K562 (cell line): ENCODE measurements at regions not wholly inside any gene's neighbourhood (a gene's known extent, or its start where the extent isn't known, plus 50 kb on each side); places are given as distances from the start of the nearest gene placed in this dataset.

Experiments used
- ATAC-seq: fragments of 200-7000 bp; cut with Tn5 transposase; 3 replicates; pipeline ENCODE4 v1.9.1; 2020; ENCODE audit warnings: moderate library complexity
- BruUV-seq: library from RNA; stranded (reverse); fragments of 400-500 nt; replicated peaks from 2 replicates; lab custom pipeline; 2021; lab: Mats Ljungman, UMichigan
- CTCF ChIA-PET: fragments of 300-600 bp; formaldehyde crosslinking; extraction: SDS; loops from one replicate; lab custom pipeline; 2021; ENCODE audit warnings: low intra/inter-chr PET ratio; lab: Yijun Ruan, JAX
- POLR2A ChIA-PET: fragments of 300-600, 350-650 bp; sonication (Branson Sonifier 250); formaldehyde crosslinking; extraction: SDS; loops from one replicate; lab custom pipeline; 2021; ENCODE audit warnings: antibody characterized with exemption, inconsistent platforms; lab: Yijun Ruan, JAX
- DNase-seq, 4 experiments: peaks; one replicate each; pipeline versions ENCODE4 v3.0.0 to v3.0.0-alpha.2; 2011 to 2018; ENCODE audit warnings: low spot score in 3 of 4, mixed read lengths in 3 of 4; ENCODE audit errors: extremely low read depth in 1 of 4
- FAIRE-seq: peaks from 2 replicates; lab custom pipeline; 2011; peaks lifted over from hg19 to GRCh38; lab: Jason Lieb, UNC
- H2AFZ ChIP-seq: 2 replicates; pipeline ENCODE4 v1.6.0; 2011; ENCODE audit warnings: low read depth, low read length, control low read depth, inconsistent platforms
- H3K27ac ChIP-seq: fragments of 200-600 bp; 3 replicates; pipeline ENCODE4 v1.8.0; 2011; ENCODE audit warnings: low read depth, mild to moderate bottlenecking, control low read depth, inconsistent platforms, low read length, moderate library complexity, mixed read lengths; ENCODE audit errors: extremely low read depth
- H3K27me3 ChIP-seq, 2 experiments: fragments of 300-600 bp in 1 of 2; 2 replicates in 1 of 2; 3 replicates in 1 of 2; pipeline versions ENCODE4 v1.6.0 to v1.8.0; 2011; ENCODE audit warnings: inconsistent platforms in 2 of 2, low read length in 2 of 2, mild to moderate bottlenecking in 1 of 2, mixed read lengths in 1 of 2, moderate library complexity in 1 of 2; ENCODE audit not compliant: control insufficient read depth in 2 of 2, insufficient read depth in 2 of 2
- H3K36me3 ChIP-seq: fragments of 300-600 bp; 3 replicates; pipeline ENCODE4 v1.8.0; 2011; ENCODE audit warnings: mild to moderate bottlenecking, low read length, inconsistent platforms; ENCODE audit not compliant: control insufficient read depth, insufficient read depth
- H3K4me1 ChIP-seq, 2 experiments: fragments of 200-600 bp in 1 of 2; replicated peaks in 1 of 2; 2 replicates in 1 of 2; 3 replicates in 1 of 2; pipeline versions ENCODE4 v1.5.1 to v1.8.0; 2011; ENCODE audit warnings: inconsistent platforms in 2 of 2, low read length in 2 of 2, mild to moderate bottlenecking in 1 of 2, mixed read lengths in 1 of 2, moderate library complexity in 1 of 2; ENCODE audit not compliant: control insufficient read depth in 2 of 2, insufficient read depth in 2 of 2
- H3K4me2 ChIP-seq: 2 replicates; pipeline ENCODE4 v1.6.1; 2011; ENCODE audit warnings: low read length, control low read depth, inconsistent platforms, mixed read lengths; ENCODE audit not compliant: insufficient read depth
- H3K4me3 ChIP-seq: fragments of 200-600 bp; sonication (generic), shearing (Covaris generic); 2 replicates; pipeline ENCODE4 v1.5.1; 2016; ENCODE audit warnings: control low read depth, inconsistent platforms
- H3K79me2 ChIP-seq: fragments of 200-600 bp; 3 replicates; pipeline ENCODE4 v1.8.0; 2011; ENCODE audit warnings: low read length, inconsistent platforms; ENCODE audit not compliant: control insufficient read depth, insufficient read depth
- H3K9ac ChIP-seq, 2 experiments: 2 replicates each; pipeline versions ENCODE4 v1.6.0 to v1.6.1; 2011; ENCODE audit warnings: low read depth in 2 of 2, low read length in 2 of 2, control low read depth in 1 of 2, inconsistent platforms in 1 of 2, mild to moderate bottlenecking in 1 of 2, mixed read lengths in 1 of 2; ENCODE audit not compliant: insufficient read depth in 1 of 2
- H3K9me1 ChIP-seq: one replicate; pipeline ENCODE4 v1.6.0; 2011; ENCODE audit warnings: inconsistent platforms, mild to moderate bottlenecking, low read length, moderate library complexity; ENCODE audit not compliant: control insufficient read depth, insufficient read depth
- H3K9me3 ChIP-seq: replicated peaks from 2 replicates; pipeline ENCODE4 v1.5.1; 2011; ENCODE audit warnings: low read depth, low read length, inconsistent platforms; ENCODE audit not compliant: control insufficient read depth, insufficient read depth
- H4K20me1 ChIP-seq: replicated peaks from 2 replicates; pipeline ENCODE4 v1.6.1; 2011; ENCODE audit warnings: low read length, inconsistent platforms, mixed read lengths; ENCODE audit not compliant: control insufficient read depth, insufficient read depth
- BRF2 ChIP-seq: IDR thresholded peaks from 3 replicates; pipeline ENCODE4 v1.6.1; 2011; ENCODE audit warnings: borderline replicate concordance, mild to moderate bottlenecking; ENCODE audit not compliant: insufficient read length, insufficient read depth
- DLX4 ChIP-seq: fragments of 250-450 bp; sonication (Bioruptor Pico); IDR thresholded peaks from 2 replicates; pipeline ENCODE4 v1.6.1; 2021; ENCODE audit warnings: mild to moderate bottlenecking
- E2F6 ChIP-seq, 2 experiments: IDR thresholded peaks; 2 replicates each; pipeline ENCODE4 v1.6.1; 2011; ENCODE audit warnings: borderline replicate concordance in 1 of 2, control low read depth in 1 of 2, low read depth in 1 of 2, low read length in 1 of 2, mild to moderate bottlenecking in 1 of 2, mixed read lengths in 1 of 2, moderate library complexity in 1 of 2; ENCODE audit not compliant: insufficient read depth in 1 of 2, insufficient read length in 1 of 2, poor library complexity in 1 of 2, severe bottlenecking in 1 of 2; ENCODE audit errors: extremely low read depth in 1 of 2
- STAT5B ChIP-seq: fragments of 250-450 bp; sonication (Bioruptor Pico); IDR thresholded peaks from 2 replicates; pipeline ENCODE4 v1.8.0; 2021; ENCODE audit warnings: mild to moderate bottlenecking, inconsistent platforms
- TBL1XR1 ChIP-seq, 2 experiments: IDR thresholded peaks; 2 replicates each; pipeline ENCODE4 v1.6.1; 2012; ENCODE audit warnings: improper control_type of control experiment in 2 of 2, low read length in 2 of 2, mild to moderate bottlenecking in 1 of 2
- YY1 ChIP-seq, 3 experiments: IDR thresholded peaks; 2 replicates each; pipeline ENCODE4 v1.6.1; 2011; ENCODE audit warnings: low read length in 2 of 3, mild to moderate bottlenecking in 2 of 3, moderate library complexity in 2 of 3, borderline replicate concordance in 1 of 3, control low read depth in 1 of 3, low read depth in 1 of 3; ENCODE audit not compliant: insufficient read depth in 3 of 3, insufficient replicate concordance in 2 of 3, control insufficient read depth in 1 of 3, insufficient read length in 1 of 3; ENCODE audit errors: extremely low read depth in 1 of 3
- WGBS: fragments of 100-300 bp; shearing (Covaris generic); methylation state at CpG from one replicate; pipeline ENCODE4 v1.1.6; 2016; ENCODE audit warnings: low coverage, mixed read lengths; ENCODE audit not compliant: insufficient coverage; ENCODE audit errors: missing lambda C conversion rate; 5-methylcytosine and 5-hydroxymethylcytosine counted together
- in situ Hi-C: fragments of 300-500 bp; cut with MboI; formaldehyde crosslinking; loops from 4 replicates; pipeline ENCODE4 v1.15.0; 2018; ENCODE audit warnings: inconsistent platforms, mixed read lengths
- intact Hi-C: fragments of 100-400 bp; cut with micrococcal nuclease; formaldehyde crosslinking; loops from 2 replicates; pipeline ENCODE4 v1.14.2; 2022

GRCh38 chr4:45751877-45752530 is 371.9 kb downstream of the GABRG1 start:
- DNase-seq (no peak), FAIRE-seq (no peak), ATAC-seq (no peak)
- TF ChIP-seq DLX4 (CRISPR knock-in tag) (no peak), YY1 (IDR thresholded peaks at IDR 0.05; ENCODE audit: borderline replicate concordance in 1 of 3, control insufficient read depth in 1 of 3, extremely low read depth in 1 of 3, insufficient read depth in 3 of 3, insufficient read length in 1 of 3, insufficient replicate concordance in 2 of 3, low read depth in 1 of 3, low read length in 2 of 3) (no peak), BRF2 (no peak), E2F6 (IDR thresholded peaks at IDR 0.05; ENCODE audit: borderline replicate concordance in 1 of 2, extremely low read depth in 1 of 2, insufficient read depth in 1 of 2, insufficient read length in 1 of 2, low read depth in 1 of 2, low read length in 1 of 2, poor library complexity in 1 of 2, severe bottlenecking in 1 of 2) (no peak), STAT5B (CRISPR knock-in tag) (no peak), TBL1XR1 (IDR thresholded peaks at IDR 0.05; ENCODE audit: low read length in 2 of 2) (no peak)
- intact Hi-C loops (no loop called here), in situ Hi-C loops (no loop called here)
- Histone ChIP-seq H3K4me1 (no peaks in the 10 kb centered on the region), H3K9ac (no peak overlapping the region), H3K4me2 (no peak overlapping the region), H3K36me3 (no peaks in the 10 kb centered on the region), H4K20me1 (no peaks in the 10 kb centered on the region), H3K27me3 (no peaks in the 10 kb centered on the region), H3K79me2 (no peaks in the 10 kb centered on the region), H3K9me1 (no peaks in the 10 kb centered on the region), H3K27ac (no peak overlapping the region), H3K4me3 (no peak overlapping the region), H2AFZ (no peak overlapping the region), H3K9me3 (no peaks in the 10 kb centered on the region)
- ChIA-PET CTCF (no interaction called here), POLR2A (no interaction called here)
- BruUV-seq = no TSS peak
- 0% methylated on average over 4 of the region's 4 CpGs for WGBS
